Activated CD8-positive, alpha-beta T cell treated with anti-CD3 and anti-CD28 coated beads, Interleukin-2, amount 10 ng/mL, durations not matched to agents 7 days and 5 days (primary cell): ENCODE measurements at regions not wholly inside any gene's neighbourhood (a gene's known extent, or its start where the extent isn't known, plus 50 kb on each side); places are given as distances from the start of the nearest gene placed in this dataset.

Experiments used
- ATAC-seq: fragments of 150-1000 bp; cut with Tn5 transposase; one replicate; pipeline ENCODE4 v1.10.0; 2021; ENCODE audit warnings: moderate library complexity
- CTCF ChIA-PET: fragments of 350-600 bp; sonication (Branson Sonifier 250); formaldehyde crosslinking; loops from one replicate; lab custom pipeline; 2021; ENCODE audit warnings: antibody characterized with exemption; lab: Charles Lee
- POLR2A ChIA-PET: fragments of 350-600 bp; sonication (Branson Sonifier 250); formaldehyde crosslinking; loops from one replicate; lab custom pipeline; 2021; ENCODE audit warnings: antibody characterized with exemption; lab: Charles Lee
- DNase-seq: peaks from one replicate; pipeline ENCODE4 v3.0.0-alpha.2; 2020
- H3K27ac Mint-ChIP-seq: one replicate; pipeline ENCODE4 v1.8.0; 2021; ENCODE audit warnings: mild to moderate bottlenecking, mixed read lengths
- H3K27me3 Mint-ChIP-seq: one replicate; pipeline ENCODE4 v1.8.0; 2021; ENCODE audit warnings: low read depth, mixed read lengths
- H3K36me3 Mint-ChIP-seq: one replicate; pipeline ENCODE4 v1.8.0; 2021; ENCODE audit warnings: low read depth, mixed read lengths
- H3K4me1 Mint-ChIP-seq: one replicate; pipeline ENCODE4 v1.8.0; 2021; ENCODE audit warnings: low read depth, mixed read lengths
- H3K4me3 Mint-ChIP-seq: one replicate; pipeline ENCODE4 v1.8.0; 2021; ENCODE audit warnings: mild to moderate bottlenecking, mixed read lengths
- H3K9me3 Mint-ChIP-seq: one replicate; pipeline ENCODE4 v1.8.0; 2022; ENCODE audit warnings: mixed read lengths; ENCODE audit not compliant: insufficient read depth

- ATAC-seq, result no peak
- CTCF ChIA-PET, result no interaction called here
- Mint-ChIP-seq H3K27me3 (no peaks in the 10 kb centered on the region), H3K4me3 (no peak overlapping the region), H3K27ac (no peak overlapping the region), H3K4me1 (no peaks in the 10 kb centered on the region), H3K9me3 (no peaks in the 10 kb centered on the region), H3K36me3 (no peaks in the 10 kb centered on the region)
- POLR2A ChIA-PET, result no interaction called here
- DNase-seq, result no peak
These were observed 480.0 kb downstream of the NR2F1-AS1 start for GRCh38 chr5:93100976-93101375.

- ChIA-PET POLR2A (no interaction called here), CTCF (no interaction called here)
- Mint-ChIP-seq H3K27ac (no peak overlapping the region), H3K36me3 (no peaks in the 10 kb centered on the region), H3K9me3 (no peaks in the 10 kb centered on the region), H3K4me3 (no peak overlapping the region), H3K4me1 (no peaks in the 10 kb centered on the region), H3K27me3 (no peaks in the 10 kb centered on the region)
- no peak for ATAC-seq
- no peak for DNase-seq
These were observed 480.6 kb downstream of the NR2F1-AS1 start for GRCh38 chr5:93100428-93100827.

- Mint-ChIP-seq H3K4me1 (no peaks in the 10 kb centered on the region), H3K4me3 (no peak overlapping the region), H3K36me3 (no peaks in the 10 kb centered on the region), H3K27ac (no peak overlapping the region), H3K27me3 (no peaks in the 10 kb centered on the region), H3K9me3 (no peaks in the 10 kb centered on the region)
- POLR2A ChIA-PET, result no interaction called here
- no peak for ATAC-seq
- DNase-seq, result no peak
- CTCF ChIA-PET, result no interaction called here
These were observed 481.1 kb downstream of the NR2F1-AS1 start for GRCh38 chr5:93099902-93100347.

GRCh38 chr5:93096561-93096960 is 484.5 kb downstream of the NR2F1-AS1 start:
- no peak for DNase-seq
- ATAC-seq, result no peak
- Mint-ChIP-seq H3K9me3 (no peaks in the 10 kb centered on the region), H3K27ac (no peak overlapping the region), H3K4me3 (no peak overlapping the region), H3K4me1 (no peaks in the 10 kb centered on the region), H3K36me3 (no peaks in the 10 kb centered on the region), H3K27me3 (no peaks in the 10 kb centered on the region)
- ChIA-PET POLR2A (no interaction called here), CTCF (no interaction called here)

- ChIA-PET CTCF (no interaction called here), POLR2A (no interaction called here)
- Mint-ChIP-seq H3K4me3 (no peak overlapping the region), H3K9me3 (no peaks in the 10 kb centered on the region), H3K27me3 (no peaks in the 10 kb centered on the region), H3K27ac (no peak overlapping the region), H3K4me1 (no peaks in the 10 kb centered on the region), H3K36me3 (no peaks in the 10 kb centered on the region)
- ATAC-seq (no peak), DNase-seq (no peak)
These were observed 488.5 kb downstream of the NR2F1-AS1 start for GRCh38 chr5:93092349-93093105.

- Mint-ChIP-seq H3K9me3 (no peaks in the 10 kb centered on the region), H3K4me3 (no peak overlapping the region), H3K36me3 (no peaks in the 10 kb centered on the region), H3K27me3 (no peaks in the 10 kb centered on the region), H3K4me1 (no peaks in the 10 kb centered on the region), H3K27ac (no peak overlapping the region)
- DNase-seq, result no peak
- CTCF ChIA-PET, result no interaction called here
- POLR2A ChIA-PET, result no interaction called here
- ATAC-seq, result no peak
These were observed 490.3 kb downstream of the NR2F1-AS1 start for GRCh38 chr5:93090698-93091097.

- Mint-ChIP-seq H3K27ac (no peak overlapping the region), H3K4me1 (no peaks in the 10 kb centered on the region), H3K4me3 (no peak overlapping the region), H3K36me3 (no peaks in the 10 kb centered on the region), H3K9me3 (no peaks in the 10 kb centered on the region), H3K27me3 (no peaks in the 10 kb centered on the region)
- no peak for ATAC-seq
- no peak for DNase-seq
- POLR2A ChIA-PET, result no interaction called here
- CTCF ChIA-PET, result no interaction called here
These were observed 492.2 kb downstream of the NR2F1-AS1 start for GRCh38 chr5:93088592-93089389.

GRCh38 chr5:93087326-93087725 is 493.7 kb downstream of the NR2F1-AS1 start:
- ATAC-seq, result no peak
- no peak for DNase-seq
- Mint-ChIP-seq H3K9me3 (no peaks in the 10 kb centered on the region), H3K27ac (no peak overlapping the region), H3K27me3 (no peaks in the 10 kb centered on the region), H3K36me3 (no peaks in the 10 kb centered on the region), H3K4me3 (no peak overlapping the region), H3K4me1 (no peaks in the 10 kb centered on the region)
- POLR2A ChIA-PET, result no interaction called here
- CTCF ChIA-PET, result no interaction called here

GRCh38 chr5:93082981-93083380 is 498.0 kb downstream of the NR2F1-AS1 start:
- Mint-ChIP-seq H3K9me3 (no peaks in the 10 kb centered on the region), H3K27ac (no peak overlapping the region), H3K36me3 (no peaks in the 10 kb centered on the region), H3K4me3 (no peak overlapping the region), H3K4me1 (no peaks in the 10 kb centered on the region), H3K27me3 (no peaks in the 10 kb centered on the region)
- CTCF ChIA-PET, result no interaction called here
- no peak for ATAC-seq
- no peak for DNase-seq
- POLR2A ChIA-PET, result no interaction called here

- Mint-ChIP-seq H3K9me3 (no peaks in the 10 kb centered on the region), H3K27ac (no peak overlapping the region), H3K36me3 (no peaks in the 10 kb centered on the region), H3K27me3 (no peaks in the 10 kb centered on the region), H3K4me3 (no peak overlapping the region), H3K4me1 (no peaks in the 10 kb centered on the region)
- DNase-seq (no peak), ATAC-seq (no peak)
- CTCF ChIA-PET, result no interaction called here
- POLR2A ChIA-PET, result no interaction called here
These were observed 502.0 kb downstream of the NR2F1-AS1 start for GRCh38 chr5:93079046-93079445.

- Mint-ChIP-seq H3K27ac (no peak overlapping the region), H3K9me3 (no peaks in the 10 kb centered on the region), H3K4me3 (no peak overlapping the region), H3K36me3 (no peaks in the 10 kb centered on the region), H3K27me3 (no peaks in the 10 kb centered on the region), H3K4me1 (no peaks in the 10 kb centered on the region)
- ChIA-PET POLR2A (no interaction called here), CTCF (no interaction called here)
- no peak for DNase-seq
- no peak for ATAC-seq
These were observed 502.7 kb downstream of the NR2F1-AS1 start for GRCh38 chr5:93078082-93079038.

GRCh38 chr5:93076566-93076965 is 504.5 kb downstream of the NR2F1-AS1 start:
- Mint-ChIP-seq H3K27ac (no peak overlapping the region), H3K9me3 (no peaks in the 10 kb centered on the region), H3K36me3 (no peaks in the 10 kb centered on the region), H3K27me3 (no peaks in the 10 kb centered on the region), H3K4me1 (no peaks in the 10 kb centered on the region), H3K4me3 (no peak overlapping the region)
- ChIA-PET POLR2A (no interaction called here), CTCF (no interaction called here)
- DNase-seq, result no peak
- ATAC-seq, result no peak
